WTC11 (cell line): ENCODE measurements at regions not wholly inside any gene's neighbourhood (a gene's known extent, or its start where the extent isn't known, plus 50 kb on each side); places are given as distances from the start of the nearest gene placed in this dataset.
A peak's percentile ranks its signal among the peaks of the same experiment; 100 is the strongest.

ENCODE experiments used
- ATAC-seq: fragments of 200-7000 bp; cut with Tn5 transposase; 2 replicates; pipeline ENCODE4 v1.10.0; 2021; ENCODE audit warnings: mild to moderate bottlenecking, moderate library complexity
- CTCF ChIA-PET: fragments of 300-600 bp; sonication (Branson Sonifier 250); formaldehyde crosslinking; loops from one replicate; lab custom pipeline; 2021; ENCODE audit warnings: antibody characterized with exemption; lab: Charles Lee
- POLR2A ChIA-PET: fragments of 350-600 bp; sonication (Branson Sonifier 250); formaldehyde crosslinking; loops from one replicate; lab custom pipeline; 2021; ENCODE audit warnings: antibody characterized with exemption; lab: Charles Lee
- DNase-seq: peaks from one replicate; pipeline ENCODE4 v3.0.0; 2021; ENCODE audit warnings: low spot score
- H3K27ac Mint-ChIP-seq: 2 replicates; pipeline ENCODE4 v1.8.0; 2021; ENCODE audit warnings: mixed read lengths
- H3K27me3 Mint-ChIP-seq: 2 replicates; pipeline ENCODE4 v1.8.0; 2021; ENCODE audit warnings: low read depth, mild to moderate bottlenecking, moderate library complexity, mixed read lengths
- H3K36me3 Mint-ChIP-seq: 2 replicates; pipeline ENCODE4 v1.8.0; 2021; ENCODE audit warnings: mixed read lengths
- H3K4me1 Mint-ChIP-seq: 2 replicates; pipeline ENCODE4 v1.8.0; 2022; ENCODE audit warnings: mixed read lengths
- H3K4me3 Mint-ChIP-seq: 2 replicates; pipeline ENCODE4 v1.8.0; 2021; ENCODE audit warnings: mild to moderate bottlenecking, moderate library complexity, mixed read lengths
- H3K9me3 Mint-ChIP-seq: 2 replicates; pipeline ENCODE4 v1.8.0; 2021; ENCODE audit warnings: mixed read lengths
- CTCF ChIP-seq: fragments of 200-600 bp; IDR thresholded peaks from 2 replicates; pipeline ENCODE4 v1.8.0; 2022; ENCODE audit warnings: antibody characterized with exemption
- MLX ChIP-seq: sonication (generic); formaldehyde crosslinking; IDR thresholded peaks from 2 replicates; pipeline ENCODE4 v1.8.1; 2023; ENCODE audit warnings: mild to moderate bottlenecking, missing genetic modification reagents, moderate library complexity
- ZNF263 ChIP-seq: sonication (generic); formaldehyde crosslinking; IDR thresholded peaks from 2 replicates; pipeline ENCODE4 v1.8.1; 2022; ENCODE audit warnings: low read depth, mild to moderate bottlenecking, moderate library complexity, missing genetic modification reagents
- ZNF416 ChIP-seq: fragments of 250-450 bp; sonication (Bioruptor Pico); IDR thresholded peaks from 2 replicates; pipeline ENCODE4 v1.9.0; 2021; ENCODE audit warnings: mild to moderate bottlenecking, inconsistent platforms

- peaks cover 23% of the 10 kb centered on the region for H3K4me1 Mint-ChIP-seq
- POLR2A ChIA-PET = no interaction called here
- no peak for TF ChIP-seq MLX (CRISPR knock-in tag)
- TF ChIP-seq, all 79 proteins: peak for 0
- peaks cover 11% of the 10 kb centered on the region for H3K9me3 Mint-ChIP-seq
- no peaks in the 10 kb centered on the region; the same call in 1 of the 2 replicates for H3K27me3 Mint-ChIP-seq
- DNase-seq (no peak), ATAC-seq (no peak; the same call in 1 of the 2 replicates)
- CTCF ChIA-PET = interaction anchor here (1.2 to 1.9 kb wide), 3 partner anchors 45 to 196 kb away, joined by 3 to 5 read pairs (median 3); no protein-coding TSS in a partner anchor
- H3K4me3 Mint-ChIP-seq = peak overlapping the region; percentile 32; the same call in 1 of the 2 replicates
- H3K27ac Mint-ChIP-seq = peak overlapping the region; percentile 48; the same call in 1 of the 2 replicates
- H3K36me3 Mint-ChIP-seq = no peaks in the 10 kb centered on the region
Measured at GRCh38 chr9:107228496-107229039, 54.5 kb upstream of the RAD23B start.

GRCh38 chr9:107229241-107229741, 53.8 kb upstream of the RAD23B start:
- Mint-ChIP-seq H3K27ac (peak overlapping the region; percentile 13; the same call in 1 of the 2 replicates), H3K27me3 (no peaks in the 10 kb centered on the region; the same call in 1 of the 2 replicates), H3K4me1 (peaks cover 23% of the 10 kb centered on the region), H3K9me3 (peaks cover 11% of the 10 kb centered on the region), H3K4me3 (no peak overlapping the region), H3K36me3 (no peaks in the 10 kb centered on the region)
- POLR2A ChIA-PET = no interaction called here
- DNase-seq = no peak
- TF ChIP-seq ZNF416 (CRISPR knock-in tag) (no peak), ZNF263 (CRISPR knock-in tag) (no peak), CTCF (no peak)
- TF ChIP-seq, all 79 proteins: peak for 0
- ATAC-seq = peak; percentile 24; the same call in 1 of the 2 replicates
- CTCF ChIA-PET = interaction anchor here (1.3 to 1.9 kb wide), 2 partner anchors 44 to 112 kb away, joined by 3 to 5 read pairs; no protein-coding TSS in a partner anchor
